HepG2 (cell line): ENCODE measurements at regions not wholly inside any gene's neighbourhood (a gene's known extent, or its start where the extent isn't known, plus 50 kb on each side); places are given as distances from the start of the nearest gene placed in this dataset.

Source experiments
- ATAC-seq: fragments of 200-7000 bp; cut with Tn5 transposase; 3 replicates; pipeline ENCODE4 v1.9.1; 2020; ENCODE audit warnings: mild to moderate bottlenecking, moderate library complexity
- BruUV-seq: library from RNA; stranded (reverse); fragments of 400-500 nt; replicated peaks from 2 replicates; lab custom pipeline; 2021; lab: Mats Ljungman, UMichigan
- CTCF ChIA-PET: fragments of 300-600 bp; formaldehyde crosslinking; extraction: SDS; loops from one replicate; lab custom pipeline; 2021; ENCODE audit warnings: low total read pairs, inconsistent platforms, low intra/inter-chr PET ratio; lab: Yijun Ruan, JAX
- POLR2A ChIA-PET: fragments of 350-600 bp; sonication (Branson Sonifier 250); formaldehyde crosslinking; loops from one replicate; lab custom pipeline; 2020; ENCODE audit warnings: antibody characterized with exemption, inconsistent platforms; lab: Yijun Ruan, JAX
- DNase-seq: peaks from one replicate; pipeline ENCODE4 v3.0.0-alpha.2; 2015; ENCODE audit warnings: low spot score
- FAIRE-seq: peaks from 3 replicates; lab custom pipeline; 2011; peaks lifted over from hg19 to GRCh38; lab: Jason Lieb, UNC
- H2AFZ ChIP-seq: one replicate; pipeline ENCODE4 v1.6.1; 2011; ENCODE audit warnings: low read length, inconsistent platforms
- H3K27ac ChIP-seq: fragments of 300-600 bp; 3 replicates; pipeline ENCODE4 v1.8.0; 2011; ENCODE audit warnings: mixed run types, mild to moderate bottlenecking, mixed read lengths, low read length, inconsistent platforms; ENCODE audit not compliant: insufficient read depth; ENCODE audit errors: extremely low read length
- H3K27me3 ChIP-seq, 2 experiments: fragments of 200-600 bp in 1 of 2; 2 replicates in 1 of 2; 3 replicates in 1 of 2; pipeline versions ENCODE4 v1.6.0 to v1.8.0; 2011; ENCODE audit warnings: low read length in 2 of 2, mild to moderate bottlenecking in 2 of 2, moderate library complexity in 2 of 2, inconsistent platforms in 1 of 2; ENCODE audit not compliant: insufficient read depth in 2 of 2, control insufficient read depth in 1 of 2
- H3K36me3 ChIP-seq, 2 experiments: fragments of 200-600 bp in 1 of 2; replicated peaks in 1 of 2; 2 replicates in 1 of 2; 3 replicates in 1 of 2; pipeline versions ENCODE4 v1.5.1 to v1.8.0; 2011; ENCODE audit warnings: low read length in 2 of 2, inconsistent platforms in 1 of 2; ENCODE audit not compliant: insufficient read depth in 2 of 2, control insufficient read depth in 1 of 2
- H3K4me1 ChIP-seq: 2 replicates; pipeline ENCODE4 v1.5.1; 2012; ENCODE audit warnings: low read length, inconsistent platforms; ENCODE audit not compliant: insufficient read depth
- H3K4me2 ChIP-seq: 2 replicates; pipeline ENCODE4 v1.6.0; 2011; ENCODE audit warnings: low read depth, low read length, inconsistent platforms
- H3K4me3 ChIP-seq, 3 experiments: fragments of 200-600 bp in 1 of 3; sonication (generic), shearing (Covaris generic) in 1 of 3; replicated peaks in 1 of 3; 2 replicates each; pipeline ENCODE4 v1.5.1; 2011 to 2016; ENCODE audit warnings: low read length in 3 of 3, inconsistent platforms in 2 of 3, low read depth in 2 of 3, mild to moderate bottlenecking in 2 of 3, control low read depth in 1 of 3, mixed read lengths in 1 of 3; ENCODE audit not compliant: insufficient read depth in 1 of 3
- H3K79me2 ChIP-seq: one replicate; pipeline ENCODE4 v1.6.1; 2011; ENCODE audit warnings: low read length, inconsistent platforms; ENCODE audit not compliant: insufficient read depth
- H3K9ac ChIP-seq: 2 replicates; pipeline ENCODE4 v1.6.0; 2011; ENCODE audit warnings: mild to moderate bottlenecking, low read depth, low read length, inconsistent platforms; ENCODE audit not compliant: insufficient read depth
- H3K9me3 ChIP-seq: 2 replicates; pipeline ENCODE4 v1.5.1; 2012; ENCODE audit warnings: mild to moderate bottlenecking, low read length
- H4K20me1 ChIP-seq: 2 replicates; pipeline ENCODE4 v1.6.0; 2011; ENCODE audit warnings: inconsistent platforms, mild to moderate bottlenecking, low read length, moderate library complexity; ENCODE audit not compliant: insufficient read depth
- BRCA1 ChIP-seq: sonication (generic); formaldehyde crosslinking; IDR thresholded peaks from 2 replicates; pipeline ENCODE4 v1.4.0; 2020; ENCODE audit warnings: missing genetic modification reagents
- HMGXB4 ChIP-seq, 2 experiments: sonication (generic) in 1 of 2; formaldehyde crosslinking in 1 of 2; IDR thresholded peaks; 2 replicates each; pipeline versions ENCODE4 v1.4.0 to v1.6.1; 2018 to 2020; ENCODE audit warnings: missing genetic modification reagents in 2 of 2, borderline replicate concordance in 1 of 2, low read depth in 1 of 2, mild to moderate bottlenecking in 1 of 2, missing biosample characterization in 1 of 2
- SMC3 ChIP-seq: IDR thresholded peaks from 2 replicates; pipeline ENCODE4 v1.6.1; 2011; ENCODE audit warnings: low read length, improper control_type of control experiment
- ZEB1 ChIP-seq: IDR thresholded peaks from 2 replicates; pipeline ENCODE4 v1.6.1; 2012; ENCODE audit warnings: mild to moderate bottlenecking, low read depth, inconsistent platforms; ENCODE audit not compliant: insufficient replicate concordance
- ZNF44 ChIP-seq: sonication (generic); formaldehyde crosslinking; IDR thresholded peaks from 2 replicates; pipeline ENCODE4 v1.5.1; 2020; ENCODE audit warnings: mild to moderate bottlenecking, missing genetic modification reagents
- ZNF564 ChIP-seq: sonication (generic); formaldehyde crosslinking; IDR thresholded peaks from 2 replicates; pipeline ENCODE4 v1.8.1; 2023; ENCODE audit warnings: mild to moderate bottlenecking, missing genetic modification reagents
- WGBS: methylation state at CpG from one replicate; pipeline ENCODE4 v1.1.6; 2017; ENCODE audit warnings: low lambda C conversion rate; 5-methylcytosine and 5-hydroxymethylcytosine counted together
- in situ Hi-C: cut with HindIII; loops from 2 replicates; pipeline ENCODE4 v1.10.0; 2017; ENCODE audit warnings: low pct_unique_long_range_greater_than_20kb; ENCODE audit not compliant: extremely low pct_ligation_motif_present
- intact Hi-C: fragments of 100-400 bp; cut with micrococcal nuclease; formaldehyde crosslinking; loops from one replicate; pipeline ENCODE4 v1.10.0; 2022; ENCODE audit not compliant: unreplicated experiment

- H3K27me3 ChIP-seq, result no peaks in the 10 kb centered on the region
- no peak for ATAC-seq
- BruUV-seq, result no TSS peak
- no peaks in the 10 kb centered on the region for H3K4me1 ChIP-seq
- ChIA-PET CTCF (no interaction called here), POLR2A (no interaction called here)
- H3K4me2 ChIP-seq, result no peak overlapping the region
- 61% methylated on average over 8 of the region's 8 CpGs for WGBS
- TF ChIP-seq HMGXB4 (CRISPR knock-in tag; IDR thresholded peaks at IDR 0.05; ENCODE audit: borderline replicate concordance in 1 of 2, low read depth in 1 of 2) (no peak), SMC3 (no peak), ZNF44 (CRISPR knock-in tag) (no peak), BRCA1 (CRISPR knock-in tag) (no peak)
- H3K36me3 ChIP-seq, result no peaks in the 10 kb centered on the region
- H3K9me3 ChIP-seq, result peaks cover 78% of the 10 kb centered on the region
- H2AFZ ChIP-seq, result no peak overlapping the region
- no peak for FAIRE-seq
- H3K27ac ChIP-seq, result no peak overlapping the region
- in situ Hi-C loops (no loop called here), intact Hi-C loops (no loop called here)
- DNase-seq, result no peak
- no peaks in the 10 kb centered on the region for H3K79me2 ChIP-seq
- no peak overlapping the region for H3K4me3 ChIP-seq
- H4K20me1 ChIP-seq, result no peaks in the 10 kb centered on the region
- H3K9ac ChIP-seq, result no peak overlapping the region
Measured at GRCh38 chr14:84087986-84088531, 1441.9 kb upstream of the FLRT2 start.

- in situ Hi-C loops, result no loop called here
Measured at GRCh38 chr14:84090837-84091236, 1439.1 kb upstream of the FLRT2 start.

More at GRCh38 chr14:84090837-84091236, 1439.1 kb upstream of the FLRT2 start:
- Histone ChIP-seq H2AFZ (no peak overlapping the region), H3K36me3 (no peaks in the 10 kb centered on the region)
- TF ChIP-seq ZNF564 (CRISPR knock-in tag), result no peak
- TF ChIP-seq ZEB1, result no peak
- TF ChIP-seq, all 625 proteins: peak for 0
- DNase-seq (no peak), FAIRE-seq (no peak), ATAC-seq (no peak)
- Histone ChIP-seq H3K9ac (no peak overlapping the region), H3K4me1 (no peaks in the 10 kb centered on the region), H4K20me1 (no peaks in the 10 kb centered on the region), H3K4me2 (no peak overlapping the region), H3K27me3 (no peaks in the 10 kb centered on the region), H3K9me3 (peaks cover 75% of the 10 kb centered on the region), H3K27ac (no peak overlapping the region), H3K4me3 (no peak overlapping the region), H3K79me2 (no peaks in the 10 kb centered on the region)
- BruUV-seq, result no TSS peak
- intact Hi-C loops, result no loop called here
- 6% methylated on average over 3 of the region's 6 CpGs for WGBS
- POLR2A ChIA-PET, result no interaction called here
- CTCF ChIA-PET, result no interaction called here
